Aorta (tissue), 5 donors: ENCODE measurements at regions not wholly inside any gene's neighbourhood (a gene's known extent, or its start where the extent isn't known, plus 50 kb on each side); places are given as distances from the start of the nearest gene placed in this dataset.
"Not testable (repeated sequence)": the region's sequence is repeated elsewhere in the genome, so short reads cannot be mapped to it uniquely, and the experiment has no call there.

ENCODE experiments used
- ATAC-seq: fragments of 200-7000 bp; cut with Tn5 transposase; one replicate; pipeline ENCODE4 v1.9.1; 2022; ENCODE audit warnings: moderate library complexity; ENCODE audit not compliant: low FRiP score
- DNase-seq, 2 donors: peaks; one replicate each; pipeline ENCODE4 v3.0.0-alpha.2; 2020
- H3K27ac ChIP-seq, 2 donors: one replicate each; pipeline ENCODE4 v1.5.1; 2013; ENCODE audit warnings: low read length in 2 of 2, mild to moderate bottlenecking in 2 of 2, moderate library complexity in 2 of 2, control low read depth in 1 of 2, inconsistent platforms in 1 of 2, low read depth in 1 of 2
- H3K27me3 ChIP-seq, 2 donors: one replicate each; pipeline ENCODE4 v1.6.1; 2013; ENCODE audit warnings: control low read depth in 1 of 2, low read length in 1 of 2, mild to moderate bottlenecking in 1 of 2, moderate library complexity in 1 of 2; ENCODE audit not compliant: insufficient read depth in 2 of 2, control insufficient read depth in 1 of 2
- H3K36me3 ChIP-seq, 2 donors: one replicate each; pipeline ENCODE4 v1.6.1; 2013; ENCODE audit warnings: control low read depth in 1 of 2, low read length in 1 of 2, mild to moderate bottlenecking in 1 of 2; ENCODE audit not compliant: insufficient read depth in 2 of 2, control insufficient read depth in 1 of 2
- H3K4me1 ChIP-seq, 2 donors: one replicate each; pipeline ENCODE4 v1.6.1; 2013; ENCODE audit warnings: low read length in 2 of 2, control low read depth in 1 of 2, mild to moderate bottlenecking in 1 of 2, moderate library complexity in 1 of 2; ENCODE audit not compliant: insufficient read depth in 2 of 2, control insufficient read depth in 1 of 2
- H3K4me3 ChIP-seq, 2 donors: one replicate each; pipeline ENCODE4 v1.5.1; 2013; ENCODE audit warnings: low read length in 2 of 2, control low read depth in 1 of 2, mild to moderate bottlenecking in 1 of 2
- H3K9me3 ChIP-seq: one replicate; pipeline ENCODE4 v1.6.1; 2013; ENCODE audit warnings: mild to moderate bottlenecking, low read length; ENCODE audit not compliant: control insufficient read depth
- WGBS, 2 donors: extraction: QIAGEN DNeasy Blood & Tissue Kit; methylation state at CpG; one replicate each; pipeline ENCODE4 v1.1.7; 2013; 5-methylcytosine and 5-hydroxymethylcytosine counted together
- intact Hi-C, 2 donors: fragments of 100-400 bp; cut with DNase I; formaldehyde crosslinking; loops; one replicate each; pipeline versions ENCODE4 v1.14.2 to v1.15.0; 2022
- donor health status: healthy with polysubstance abuse.
- donor health status: Bipolar disorder and iron deficiency.
- donor health status: DM: no; HTN: no; CAD: no.
- donor health status: DM: no; HTN: no; CAD: no.
- donor health status: DM: yes; HTN: yes; CAD: no.

DNA sequence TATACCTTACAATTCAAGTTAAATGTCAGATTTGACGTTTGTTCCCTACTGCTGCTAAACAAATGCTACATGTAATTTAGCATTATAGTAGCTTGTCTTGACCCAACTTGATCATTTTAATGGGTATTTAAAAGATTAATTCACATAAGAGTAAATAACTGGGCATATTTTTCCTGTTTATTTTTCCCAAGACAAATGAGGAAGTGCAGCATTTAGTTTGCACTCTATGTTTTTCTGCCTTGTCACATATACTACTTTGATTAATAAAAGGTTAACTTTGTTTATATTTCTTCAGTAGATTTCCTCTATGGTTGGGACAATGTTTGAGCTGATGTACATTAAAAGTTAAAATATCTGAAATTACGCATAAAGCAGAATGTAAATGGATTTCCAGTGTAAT, 641.8 kb downstream of the PRR16 start:
- Histone ChIP-seq H3K27me3 (no peaks in the 10 kb centered on the region), H3K36me3 (no peaks in the 10 kb centered on the region), H3K4me3 (no peak overlapping the region), H3K27ac (no peak overlapping the region), H3K9me3 (no peaks in the 10 kb centered on the region), H3K4me1 (no peaks in the 10 kb centered on the region)
- intact Hi-C loops: no loop called here
- no peak for DNase-seq
- no peak for ATAC-seq
- 73 to 77% methylated on average over 2 of the region's 2 CpGs for WGBS, 2 donors

DNA sequence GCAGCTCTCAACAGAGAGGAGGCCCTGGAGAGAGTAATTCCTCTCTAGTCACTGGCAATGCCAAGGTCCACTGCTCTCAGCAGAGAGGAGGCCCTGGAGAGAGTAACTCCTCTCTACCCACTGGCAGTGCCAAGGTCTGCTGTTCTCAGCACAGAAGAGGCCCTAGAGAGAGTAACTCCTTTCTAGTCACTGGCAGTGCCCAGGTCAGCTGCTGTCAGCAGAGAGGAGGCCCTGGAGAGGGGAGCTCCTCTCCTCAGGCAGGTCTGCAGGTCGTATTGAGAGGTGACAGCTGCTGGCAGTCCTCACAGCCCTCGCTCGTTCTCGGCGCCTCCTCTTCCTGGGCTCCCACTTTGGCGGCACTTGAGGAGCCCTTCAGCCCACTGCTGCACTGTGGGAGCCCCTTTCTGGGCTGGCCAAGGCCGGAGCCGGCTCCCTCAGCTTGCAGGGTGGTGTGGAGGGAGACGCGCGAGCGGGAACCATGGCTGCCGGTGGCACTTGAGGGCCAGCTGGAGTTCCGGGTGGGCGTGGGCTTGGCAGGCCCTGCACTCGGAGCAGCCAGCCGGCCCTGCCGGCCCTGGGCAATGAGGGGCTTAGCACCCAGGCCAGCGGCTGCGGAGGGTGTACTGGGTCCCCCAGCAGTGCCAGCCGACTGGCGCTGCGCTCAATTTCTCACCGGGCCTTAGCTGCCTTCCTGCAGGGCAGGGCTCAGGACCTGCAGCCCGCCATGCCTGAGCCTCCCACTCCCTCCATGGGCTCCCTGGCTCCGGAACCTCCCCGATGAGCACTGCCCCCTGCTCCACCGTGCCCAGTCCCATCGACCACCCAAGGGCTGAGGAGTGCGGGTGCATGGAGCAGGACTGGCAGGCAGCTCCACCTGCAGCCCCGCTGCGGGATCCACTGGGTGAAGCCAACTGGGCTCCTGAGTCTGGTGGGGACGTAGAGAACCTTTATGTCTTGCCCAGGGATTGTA, 642.9 kb downstream of the PRR16 start:
- H3K27me3 ChIP-seq, intact Hi-C loops, ATAC-seq, H3K4me1 ChIP-seq, H3K36me3 ChIP-seq, H3K27ac ChIP-seq, H3K4me3 ChIP-seq, H3K9me3 ChIP-seq: not testable (repeated sequence)
- peak in 1 of 2 donors; percentile 50 for DNase-seq
- 96 to 97% methylated on average over 29 to 33 of the region's 33 CpGs for WGBS, 2 donors

DNA sequence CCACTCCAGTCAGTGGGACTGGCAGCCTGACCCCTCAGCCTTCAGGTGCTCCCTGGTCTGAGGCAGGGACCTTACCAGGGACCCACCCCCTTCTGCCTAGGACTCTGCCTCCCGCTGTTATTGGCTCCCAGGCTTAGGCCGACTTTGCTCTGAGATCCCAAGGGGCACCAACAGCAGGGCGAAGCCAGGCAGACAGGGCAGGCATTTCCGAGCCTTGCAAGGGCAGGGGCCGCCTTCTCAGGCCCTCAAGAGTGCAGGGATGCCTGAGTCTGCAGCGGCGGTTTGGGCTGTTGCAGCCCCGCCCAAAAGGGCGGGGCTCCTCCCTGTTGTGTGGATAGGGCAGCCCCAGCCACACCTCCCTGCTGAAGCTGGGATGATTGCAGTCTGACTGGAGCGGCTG, 644.6 kb downstream of the PRR16 start:
- H3K4me3 ChIP-seq: no peak overlapping the region
- H3K9me3 ChIP-seq: no peaks in the 10 kb centered on the region
- ATAC-seq (no peak), DNase-seq (peak in 1 of 2 donors; percentile 51)
- H3K4me1 ChIP-seq: no peaks in the 10 kb centered on the region
- no peaks in the 10 kb centered on the region for H3K36me3 ChIP-seq
- no peak overlapping the region for H3K27ac ChIP-seq
- intact Hi-C loops: no loop called here
- no peaks in the 10 kb centered on the region for H3K27me3 ChIP-seq
- WGBS, 2 donors: 89 to 91% methylated on average over 10 of the region's 10 CpGs

DNA sequence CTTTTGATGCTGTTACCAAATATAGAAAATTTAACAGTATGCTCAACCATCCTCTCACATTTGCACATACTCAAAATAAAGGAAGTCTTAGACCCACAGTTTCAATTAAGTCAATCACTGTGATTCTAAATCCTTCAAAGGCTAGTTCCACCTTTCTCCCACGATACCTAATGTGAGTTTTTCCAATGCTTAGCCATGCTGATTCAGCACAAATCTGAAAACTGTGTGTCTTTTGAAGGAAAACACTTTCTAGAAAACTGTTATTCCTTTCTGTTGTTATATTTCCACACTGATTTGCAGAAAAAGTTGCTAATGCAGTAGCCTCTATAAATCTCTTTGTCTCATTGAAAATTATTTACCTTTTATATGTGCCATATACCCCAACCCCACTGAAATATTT, 645.7 kb downstream of the PRR16 start:
- Histone ChIP-seq H3K36me3 (no peaks in the 10 kb centered on the region), H3K4me1 (no peaks in the 10 kb centered on the region), H3K9me3 (no peaks in the 10 kb centered on the region), H3K27me3 (no peaks in the 10 kb centered on the region), H3K4me3 (no peak overlapping the region), H3K27ac (no peak overlapping the region)
- no peak for DNase-seq
- intact Hi-C loops: no loop called here
- 60 to 63% methylated on average over 1 of the region's 1 CpG for WGBS, 2 donors
- no peak for ATAC-seq

DNA sequence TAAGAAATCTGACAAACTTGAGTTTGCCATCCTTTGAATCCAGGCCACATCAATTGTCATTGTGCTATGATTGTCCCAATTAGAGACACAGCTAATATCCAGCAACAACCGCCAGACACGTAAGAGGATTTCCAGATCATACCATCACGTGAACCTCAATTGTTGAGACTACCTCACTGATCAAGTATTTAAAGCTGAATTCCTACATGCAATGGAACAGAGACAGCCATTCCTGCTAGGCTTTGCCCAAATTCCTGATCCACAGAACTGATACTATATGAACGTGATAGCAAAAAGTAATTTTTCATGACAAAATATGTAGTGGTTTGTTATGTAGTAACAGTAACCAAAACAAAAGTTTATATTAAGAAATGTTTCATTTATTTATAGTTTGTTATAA, 657.7 kb downstream of the PRR16 start:
- Histone ChIP-seq H3K36me3 (no peaks in the 10 kb centered on the region), H3K27ac (no peak overlapping the region), H3K27me3 (no peaks in the 10 kb centered on the region), H3K4me1 (no peaks in the 10 kb centered on the region), H3K9me3 (no peaks in the 10 kb centered on the region), H3K4me3 (no peak overlapping the region)
- DNase-seq (no peak), ATAC-seq (no peak)
- intact Hi-C loops: no loop called here
- WGBS, 2 donors: 71 to 78% methylated on average over 4 of the region's 4 CpGs

DNA sequence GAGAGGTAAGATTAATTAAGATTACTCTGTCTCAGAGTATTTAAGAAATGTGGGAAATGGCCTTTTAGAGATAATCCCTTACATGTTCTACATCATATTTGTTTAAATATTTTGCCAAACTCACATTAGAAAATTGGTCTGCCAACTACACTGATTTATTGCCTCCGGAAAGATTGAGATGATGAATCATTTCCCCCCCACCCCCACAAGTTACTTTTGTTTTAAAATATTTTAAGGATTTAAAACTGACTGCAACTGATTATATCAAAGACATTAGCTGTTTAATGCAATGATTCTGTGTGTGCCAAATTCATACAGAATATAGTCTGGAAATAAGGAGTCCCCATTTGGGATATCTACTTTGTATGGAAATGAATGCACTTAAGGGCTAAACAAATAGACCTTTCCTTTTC, 674.4 kb downstream of the PRR16 start:
- no peaks in the 10 kb centered on the region for H3K9me3 ChIP-seq
- 5 to 8% methylated on average over 1 of the region's 1 CpG for whole genome bisulfite sequencing, 2 donors
- no peaks in the 10 kb centered on the region for H3K4me1 ChIP-seq
- H3K27me3 ChIP-seq: no peaks in the 10 kb centered on the region
- no peaks in the 10 kb centered on the region for H3K36me3 ChIP-seq
- intact Hi-C loops: no loop called here
- DNase-seq (no peak), ATAC-seq (no peak)
- no peak overlapping the region for H3K27ac ChIP-seq
- H3K4me3 ChIP-seq: no peak overlapping the region

DNA sequence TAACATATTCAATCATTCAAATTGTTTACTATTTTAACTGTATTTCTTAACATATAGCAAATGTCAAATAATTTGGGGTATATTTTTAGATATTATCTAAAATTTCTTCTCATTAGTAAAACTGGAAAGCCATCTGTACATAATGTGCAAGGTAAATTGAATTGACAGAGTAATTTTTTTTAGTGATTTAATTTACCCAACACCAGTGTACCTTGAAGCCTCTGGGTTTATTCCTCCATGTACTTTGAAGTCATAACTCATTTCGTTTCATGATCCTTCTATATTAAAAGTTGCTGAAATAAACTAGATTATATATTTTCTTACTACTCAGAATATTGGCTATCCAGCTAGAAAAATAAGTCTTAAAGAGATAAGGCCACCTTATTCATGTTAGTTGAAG, 674.9 kb downstream of the PRR16 start:
- H3K36me3 ChIP-seq: no peaks in the 10 kb centered on the region
- WGBS, 2 donors: 50 to 76% methylated on average over 1 of the region's 1 CpG

DNA sequence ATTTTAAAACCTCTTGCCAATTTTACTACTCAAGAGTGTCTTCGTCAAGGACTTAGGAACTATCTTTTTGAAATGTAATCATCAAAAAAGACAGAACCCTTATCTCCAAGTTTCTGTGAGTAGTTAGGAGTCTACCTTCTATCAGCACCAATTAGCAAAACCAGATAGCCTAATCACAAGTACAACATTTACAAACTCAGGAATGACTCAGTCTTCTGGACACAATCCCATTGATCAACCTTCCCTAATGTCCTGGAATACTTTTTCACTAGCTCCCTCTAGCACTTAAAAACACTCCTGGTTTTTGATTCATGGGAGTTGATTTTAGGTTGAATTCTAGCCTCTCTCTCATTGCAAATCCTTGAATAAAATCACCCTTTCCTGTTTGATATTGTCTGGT, 680.7 kb downstream of the PRR16 start:
- H3K27me3 ChIP-seq: no peaks in the 10 kb centered on the region
- no peaks in the 10 kb centered on the region for H3K4me1 ChIP-seq
- no peaks in the 10 kb centered on the region for H3K36me3 ChIP-seq
- no peak overlapping the region for H3K4me3 ChIP-seq
- ATAC-seq: no peak
- no peak for DNase-seq
- no peaks in the 10 kb centered on the region for H3K9me3 ChIP-seq
- no peak overlapping the region for H3K27ac ChIP-seq
- WGBS, 2 donors: 5 to 7% methylated on average over 1 of the region's 1 CpG
- intact Hi-C loops: no loop called here

More for the DNA sequence above, 674.9 kb downstream of the PRR16 start:
- no peak overlapping the region for H3K4me3 ChIP-seq
- H3K9me3 ChIP-seq: no peaks in the 10 kb centered on the region
- ATAC-seq (no peak), DNase-seq (no peak)
- intact Hi-C loops: no loop called here
- no peak overlapping the region for H3K27ac ChIP-seq
- H3K27me3 ChIP-seq: no peaks in the 10 kb centered on the region
- H3K4me1 ChIP-seq: no peaks in the 10 kb centered on the region

DNA sequence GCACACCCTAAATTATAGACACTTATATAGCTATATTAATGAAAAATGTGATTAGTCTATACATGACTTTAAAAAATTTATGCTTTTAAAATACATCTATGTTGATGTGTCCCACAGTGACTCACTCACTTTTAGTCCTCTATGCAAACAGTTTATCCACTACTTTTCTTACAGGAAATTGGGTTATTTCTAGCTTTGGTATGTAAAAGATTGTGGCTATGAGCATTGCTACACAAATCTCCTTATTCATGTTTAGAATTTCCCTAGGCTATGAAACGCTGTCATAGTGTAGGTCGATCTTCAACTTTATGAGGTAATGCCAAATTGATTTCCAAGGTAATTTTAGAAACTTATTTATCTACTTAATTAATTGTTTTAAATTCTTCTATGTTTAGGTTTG, 687.4 kb downstream of the PRR16 start:
- Histone ChIP-seq H3K27me3 (no peaks in the 10 kb centered on the region), H3K36me3 (no peaks in the 10 kb centered on the region), H3K4me3 (no peak overlapping the region), H3K9me3 (no peaks in the 10 kb centered on the region), H3K4me1 (no peaks in the 10 kb centered on the region), H3K27ac (no peak overlapping the region)
- WGBS, 2 donors: 69 to 79% methylated on average over 2 of the region's 2 CpGs
- intact Hi-C loops: no loop called here
- DNase-seq (no peak), ATAC-seq (no peak)
